HG03520 (cell line): ENCODE measurements at regions not wholly inside any gene's neighbourhood (a gene's known extent, or its start where the extent isn't known, plus 50 kb on each side); places are given as distances from the start of the nearest gene placed in this dataset.

Source experiments
- ATAC-seq: cut with Tn5 transposase; IDR thresholded peaks from one replicate; pipeline ENCODE4 v1.9.1; 2021; ENCODE audit warnings: mild to moderate bottlenecking, moderate library complexity; ENCODE audit not compliant: unreplicated experiment

- no peak for ATAC-seq
Measured at GRCh38 chrX:13266641-13267345, 53.1 kb downstream of the ATXN3L start.

GRCh38 chrX:13265549-13266132, 54.2 kb downstream of the ATXN3L start:
- ATAC-seq = no peak

- ATAC-seq = no peak
Measured at GRCh38 chrX:13265111-13265510, 54.7 kb downstream of the ATXN3L start.

GRCh38 chrX:13263560-13264251, 56.1 kb downstream of the ATXN3L start:
- peak; percentile 71 for ATAC-seq

GRCh38 chrX:13261348-13261747, 58.5 kb downstream of the ATXN3L start:
- ATAC-seq = no peak

- no peak for ATAC-seq
Measured at GRCh38 chrX:13260598-13260997, 59.3 kb downstream of the ATXN3L start.

- ATAC-seq = no peak
Measured at GRCh38 chrX:13258725-13259124, 61.1 kb downstream of the ATXN3L start.

- ATAC-seq = no peak
Measured at GRCh38 chrX:13258052-13258444, 61.8 kb downstream of the ATXN3L start.

GRCh38 chrX:13257223-13258051, 62.4 kb downstream of the ATXN3L start:
- ATAC-seq = peak; percentile 60

- no peak for ATAC-seq
Measured at GRCh38 chrX:13256603-13257002, 63.2 kb downstream of the ATXN3L start.

- no peak for ATAC-seq
Measured at GRCh38 chrX:13254870-13255269, 65.0 kb downstream of the ATXN3L start.

GRCh38 chrX:13254076-13254785, 65.6 kb downstream of the ATXN3L start:
- peak; percentile 40 for ATAC-seq

GRCh38 chrX:13253223-13253622, 66.6 kb downstream of the ATXN3L start:
- ATAC-seq = no peak

- ATAC-seq = no peak
Measured at GRCh38 chrX:13252726-13253125, 67.1 kb downstream of the ATXN3L start.

GRCh38 chrX:13250826-13251580, 68.8 kb downstream of the ATXN3L start:
- ATAC-seq = no peak

GRCh38 chrX:13248867-13249486, 70.9 kb downstream of the ATXN3L start:
- no peak for ATAC-seq

- no peak for ATAC-seq
Measured at GRCh38 chrX:13239272-13239671, 80.6 kb downstream of the ATXN3L start.

- no peak for ATAC-seq
Measured at GRCh38 chrX:13235930-13236329, 83.9 kb downstream of the ATXN3L start.

GRCh38 chrX:13232484-13232883, 87.4 kb downstream of the ATXN3L start:
- ATAC-seq = no peak

- ATAC-seq = no peak
Measured at GRCh38 chrX:13226214-13226613, 93.6 kb downstream of the ATXN3L start.
